ENCODE measurements at regions not wholly inside any gene's neighbourhood (a gene's known extent, or its start where the extent isn't known, plus 50 kb on each side); places are given as distances from the start of the nearest gene placed in this dataset.
"Not testable (repeated sequence)": the region's sequence is repeated elsewhere in the genome, so short reads cannot be mapped to it uniquely, and the experiment has no call there.

DNA sequence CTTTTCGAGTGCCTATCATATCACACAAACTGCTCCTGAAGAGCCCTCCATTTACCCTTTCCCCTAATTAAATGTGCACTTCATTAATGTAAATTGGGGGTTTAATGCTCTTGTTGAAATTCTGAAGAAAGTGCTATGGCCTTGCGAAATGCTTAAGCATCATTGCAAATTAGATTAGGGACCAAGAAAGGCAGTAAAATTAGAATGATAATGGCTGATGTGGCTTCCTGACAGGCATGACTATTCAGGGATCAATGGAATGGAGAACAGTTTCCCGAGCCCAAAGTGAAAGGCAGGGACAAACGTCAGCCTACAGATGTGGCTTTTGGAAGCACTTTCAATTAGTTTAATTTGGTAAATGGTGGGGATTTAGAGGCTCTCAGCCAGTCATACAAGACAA lies 120.1 kb downstream of the NKX6-1 start:
- no peak for DNase-seq

DNA sequence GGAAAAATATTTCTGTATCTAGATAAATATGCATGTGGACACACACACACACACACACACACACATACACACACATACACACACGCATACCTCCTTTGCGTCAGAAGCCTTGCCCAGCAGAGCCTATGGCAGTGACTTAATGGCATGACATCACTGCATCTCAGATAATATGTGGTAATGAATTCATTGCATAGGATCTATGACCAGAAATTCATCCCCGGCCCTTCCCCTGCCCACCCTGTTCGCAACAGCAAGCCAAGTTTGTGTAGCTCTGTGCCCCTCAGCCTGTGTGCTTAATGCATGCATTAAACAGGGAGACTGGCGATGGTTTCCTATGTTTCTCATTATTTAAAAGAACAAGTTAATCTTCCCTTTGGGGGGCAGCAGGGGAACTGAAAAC lies 120.7 kb downstream of the NKX6-1 start:
- no peak for DNase-seq

DNA sequence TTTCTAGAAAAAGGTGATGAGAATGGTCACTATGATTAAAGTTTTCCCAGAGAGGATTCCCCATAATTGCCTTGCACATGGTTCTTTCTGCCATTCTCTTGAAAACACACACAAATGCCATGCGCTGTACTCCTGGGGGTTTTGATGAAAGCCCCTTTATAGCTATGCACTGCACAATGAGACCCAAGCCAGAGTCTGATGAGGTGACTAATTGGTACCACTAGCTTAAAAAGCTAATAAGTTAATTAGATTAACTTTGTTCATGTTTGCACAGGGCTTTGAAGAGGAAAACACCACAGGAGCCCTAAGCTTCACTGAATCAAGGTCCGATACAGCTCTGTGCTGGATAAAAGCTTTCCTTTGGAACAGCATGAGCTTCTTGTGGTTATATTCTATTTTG lies 132.2 kb downstream of the NKX6-1 start:
- no peak for DNase-seq

DNA sequence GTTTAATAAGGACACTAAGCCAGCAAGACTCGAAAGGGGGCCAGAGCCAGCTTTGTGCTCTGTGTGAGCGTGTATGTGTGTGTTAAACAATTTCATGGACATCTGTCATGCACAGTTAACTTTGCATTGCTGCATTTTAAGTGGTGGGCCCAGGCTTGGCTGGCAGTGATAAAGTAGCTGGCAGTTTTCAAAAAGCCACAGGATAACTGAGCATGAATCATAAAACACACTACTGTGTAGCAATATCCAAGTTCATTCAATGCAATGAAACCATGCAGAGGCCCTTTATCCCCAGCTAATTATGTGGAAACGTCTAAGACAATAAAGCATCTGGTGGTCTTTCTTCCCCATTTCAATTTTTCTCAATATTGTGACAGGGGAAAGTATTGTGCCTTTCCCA lies 132.9 kb downstream of the NKX6-1 start:
- no peak for DNase-seq

DNA sequence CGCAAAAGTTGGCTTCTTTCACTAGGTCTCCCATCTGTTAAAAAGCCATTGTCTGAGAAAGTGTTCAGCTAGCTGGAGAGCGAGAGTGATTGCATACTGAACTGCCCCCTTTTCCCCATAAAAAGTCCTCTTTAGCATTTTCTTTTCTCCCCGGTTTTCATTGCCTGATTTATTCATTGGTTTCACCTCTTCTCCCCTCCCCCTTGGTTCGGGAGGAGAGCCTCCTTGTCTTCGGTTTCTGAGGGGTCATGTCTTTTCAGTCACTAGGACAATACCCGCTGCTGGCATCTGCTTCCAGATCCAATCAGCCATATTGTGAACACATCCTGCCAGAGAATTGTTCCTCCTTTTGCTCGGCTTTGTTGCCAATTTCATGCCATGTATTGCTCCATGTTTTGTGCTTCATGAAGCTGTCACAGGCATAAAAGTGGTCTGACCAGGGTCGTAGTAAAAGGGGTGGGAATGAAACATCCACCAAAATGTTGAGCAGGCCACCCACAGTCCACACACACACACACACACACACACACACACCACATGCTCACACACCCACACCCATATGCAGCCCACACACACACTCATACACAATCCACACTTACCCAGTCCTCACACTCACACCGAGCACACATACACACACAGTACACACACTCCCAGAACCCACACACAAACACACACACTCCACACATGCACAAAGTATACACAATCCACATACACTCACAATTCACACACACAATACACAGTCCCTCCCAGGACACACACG lies 136.0 kb downstream of the NKX6-1 start:
- no peak for DNase-seq

DNA sequence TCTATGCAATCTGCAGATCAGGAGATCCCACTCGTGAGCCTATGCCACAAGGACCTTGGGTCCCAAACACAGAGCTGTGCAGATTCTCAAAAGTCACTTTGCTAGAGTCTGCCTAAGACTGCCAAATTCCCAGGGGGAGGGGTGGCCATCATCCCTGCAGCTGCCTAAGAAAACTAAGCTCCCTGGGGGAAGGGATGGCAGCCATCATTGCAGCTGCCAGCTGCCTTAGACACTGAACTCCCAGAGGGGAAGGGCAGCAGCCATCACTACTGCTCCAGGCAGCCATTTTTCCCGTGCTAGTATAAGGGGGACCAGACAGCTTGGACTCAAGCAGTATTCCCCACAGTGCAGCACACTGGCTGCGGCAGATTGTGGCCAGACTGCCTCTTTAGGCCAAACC lies 156.9 kb downstream of the NKX6-1 start:
- no peak for DNase-seq

DNA sequence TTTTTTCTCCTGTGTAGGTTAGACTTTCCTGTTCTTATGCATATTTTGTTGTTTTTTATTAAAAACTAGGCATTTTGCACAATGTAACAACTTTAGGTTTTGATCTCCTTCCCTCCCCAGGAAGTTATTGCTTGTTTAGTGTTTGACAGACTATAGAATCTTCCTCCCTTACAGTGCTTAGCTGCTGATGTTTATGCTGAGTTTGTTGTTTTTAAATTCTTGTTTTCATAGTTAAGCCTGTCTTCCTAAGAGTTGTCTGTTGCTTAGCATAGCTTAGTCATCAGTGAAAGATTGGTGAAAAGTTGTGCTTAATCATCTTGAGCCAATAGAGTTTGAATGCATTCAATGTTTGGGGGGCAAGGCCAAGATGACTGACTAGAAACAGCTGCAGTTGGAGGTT lies 157.5 kb downstream of the NKX6-1 start:
- no peak for DNase-seq

DNA sequence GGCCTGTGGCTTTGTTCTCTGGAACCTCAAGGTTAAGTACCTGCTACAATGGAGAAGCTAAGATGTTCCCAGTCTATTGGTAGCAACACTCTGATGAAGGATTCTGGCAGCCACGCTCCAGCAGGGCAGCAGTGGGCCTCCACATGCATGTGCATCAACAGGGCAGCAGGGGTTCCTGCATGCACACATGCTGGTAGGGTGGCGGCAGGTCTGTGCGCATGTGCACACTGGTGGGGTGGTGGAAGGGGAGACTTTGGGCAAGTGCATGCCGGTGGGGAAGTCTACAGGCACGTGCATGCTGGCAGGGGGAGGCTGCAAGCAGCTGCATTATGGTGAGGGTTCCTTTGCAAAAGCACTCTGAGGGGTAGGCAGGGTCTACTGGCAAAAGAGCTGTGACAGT lies 160.7 kb downstream of the NKX6-1 start:
- no peak for DNase-seq

DNA sequence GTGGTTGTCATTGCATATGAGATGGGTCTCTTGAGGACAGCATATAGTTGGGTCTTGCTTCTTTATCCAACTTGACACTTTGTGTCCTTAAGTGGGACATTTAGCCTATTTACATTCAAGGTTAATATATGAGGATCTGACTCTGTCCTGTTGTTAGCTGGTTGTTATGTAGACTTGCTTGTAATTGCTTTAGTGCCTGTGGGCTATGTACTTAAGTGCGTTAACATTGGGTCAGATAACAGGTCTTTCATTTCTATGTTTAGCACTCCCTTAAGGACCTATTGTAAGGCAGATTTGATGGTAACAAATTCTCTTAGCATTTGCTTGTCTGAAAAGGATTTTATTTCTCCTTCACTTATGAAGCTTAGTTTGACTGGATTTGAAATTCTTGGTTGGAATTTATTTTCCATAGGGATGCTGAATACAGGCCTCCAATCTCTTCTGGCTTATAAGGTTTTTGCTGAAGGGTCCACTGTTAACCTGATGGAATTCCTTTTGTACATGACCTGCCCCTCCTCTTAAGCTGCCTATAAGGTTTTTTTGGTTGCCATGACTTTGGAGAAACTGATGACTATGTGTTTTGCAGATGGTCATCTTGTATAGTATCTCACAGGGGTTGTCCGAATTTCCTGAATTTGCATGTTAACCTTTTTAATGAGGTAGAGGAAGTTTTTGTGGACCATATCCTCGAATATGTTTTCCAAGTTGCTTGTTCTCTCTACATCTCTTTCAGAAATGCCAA lies 162.0 kb downstream of the NKX6-1 start:
- DNase-seq = peak; percentile 30

DNA sequence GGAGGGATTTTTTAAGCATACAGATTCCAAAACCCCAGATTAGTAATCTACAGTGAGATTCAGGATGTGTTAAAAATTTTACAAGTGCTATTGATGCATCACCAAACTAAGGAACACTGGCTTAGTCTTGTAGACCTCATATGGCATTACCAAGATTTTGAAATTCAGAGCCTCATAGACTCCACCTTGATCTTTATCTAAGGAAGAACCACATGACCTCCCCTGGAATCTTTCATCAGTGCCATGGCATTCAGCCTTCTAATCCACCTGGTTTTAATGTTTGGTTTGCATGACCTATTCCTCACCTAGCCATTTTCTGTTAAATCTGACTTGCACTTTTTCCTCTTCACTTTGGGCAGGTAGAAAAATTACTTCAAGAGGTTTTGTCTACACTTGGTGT lies 171.6 kb downstream of the NKX6-1 start:
- DNase-seq = no peak

DNA sequence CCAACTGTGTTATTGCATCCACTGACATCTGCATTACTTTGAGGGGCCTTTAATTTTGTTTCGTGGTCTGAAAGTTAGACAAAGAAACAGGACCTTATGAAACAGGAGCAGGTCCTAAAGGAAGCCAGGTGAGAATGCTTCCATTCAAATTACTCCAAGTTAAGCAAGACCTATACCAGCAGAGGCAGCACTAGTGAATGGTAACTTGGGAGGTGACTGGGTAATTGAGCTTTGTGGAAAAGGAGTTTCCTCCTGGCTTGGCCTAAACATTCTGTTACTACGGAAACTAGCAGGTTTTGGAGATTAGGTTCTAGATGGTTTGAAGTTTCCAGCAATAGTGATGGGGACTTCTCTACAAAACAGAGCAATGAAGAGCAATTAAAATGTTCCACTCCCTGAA lies 173.5 kb downstream of the NKX6-1 start:
- DNase-seq = no peak

DNA sequence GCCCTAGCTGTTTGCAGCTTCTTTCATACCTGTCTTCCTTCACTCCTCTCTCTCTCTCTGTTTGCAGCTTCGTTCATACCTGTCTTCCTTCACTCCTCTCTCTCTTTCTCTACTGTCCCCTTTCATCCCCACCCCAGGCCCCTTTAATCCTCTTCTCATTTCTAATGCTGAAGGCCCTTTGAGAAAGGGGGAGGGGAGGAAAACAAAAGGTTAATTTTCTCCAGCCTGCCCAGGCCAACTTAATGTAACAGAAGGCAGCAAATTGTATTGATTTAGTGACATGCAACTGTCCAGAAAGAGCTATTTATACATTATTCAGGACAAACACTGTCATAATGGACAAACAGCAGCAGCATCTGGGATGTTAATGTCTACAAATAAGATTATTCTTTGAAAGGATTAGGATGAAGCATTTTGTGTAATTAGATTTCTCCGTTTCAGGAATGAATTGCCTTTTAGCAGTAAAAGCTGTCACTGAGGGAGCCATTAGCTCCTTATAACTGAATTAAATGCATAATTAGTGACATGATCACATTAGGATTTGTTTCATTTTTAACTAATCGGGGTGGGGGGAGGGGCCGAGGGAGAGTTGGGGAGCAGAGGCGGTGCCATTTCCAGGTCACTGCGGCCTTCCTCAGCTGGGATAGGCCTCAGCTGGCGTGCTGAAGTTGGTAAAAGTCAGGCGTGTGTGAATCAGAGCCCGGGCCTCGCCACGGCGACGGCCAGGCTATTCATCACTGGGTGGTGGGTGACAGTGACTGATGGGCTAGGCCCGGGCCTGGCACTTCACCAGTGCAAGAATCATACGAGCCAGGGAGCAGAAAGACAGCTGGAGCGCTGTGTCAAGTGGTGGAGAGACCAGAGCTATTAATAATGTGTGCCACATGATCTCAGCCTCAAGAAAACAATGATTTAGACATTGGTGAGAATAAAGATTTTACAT lies 174.5 kb downstream of the NKX6-1 start:
- peak; percentile 6 for DNase-seq

DNA sequence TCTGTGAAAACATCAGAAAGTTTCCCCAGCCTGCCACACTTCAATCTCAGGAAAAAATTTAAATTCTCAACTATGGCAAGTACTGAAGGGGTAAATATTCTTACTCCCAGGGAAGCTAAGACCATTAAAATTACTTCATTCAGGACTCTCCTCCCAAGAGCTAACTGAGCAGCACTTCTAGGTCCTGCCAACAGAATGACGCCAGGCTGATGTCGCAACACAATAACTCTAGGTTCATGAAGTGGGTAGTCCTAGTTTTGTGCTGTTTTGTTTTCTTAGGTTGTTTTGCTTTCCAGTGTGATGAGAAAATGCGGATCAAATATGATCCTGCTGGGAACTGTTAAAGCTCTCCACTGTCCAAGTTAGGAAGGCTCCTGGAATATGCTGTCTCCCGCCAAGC lies 180.0 kb downstream of the NKX6-1 start:
- DNase-seq = no peak

DNA sequence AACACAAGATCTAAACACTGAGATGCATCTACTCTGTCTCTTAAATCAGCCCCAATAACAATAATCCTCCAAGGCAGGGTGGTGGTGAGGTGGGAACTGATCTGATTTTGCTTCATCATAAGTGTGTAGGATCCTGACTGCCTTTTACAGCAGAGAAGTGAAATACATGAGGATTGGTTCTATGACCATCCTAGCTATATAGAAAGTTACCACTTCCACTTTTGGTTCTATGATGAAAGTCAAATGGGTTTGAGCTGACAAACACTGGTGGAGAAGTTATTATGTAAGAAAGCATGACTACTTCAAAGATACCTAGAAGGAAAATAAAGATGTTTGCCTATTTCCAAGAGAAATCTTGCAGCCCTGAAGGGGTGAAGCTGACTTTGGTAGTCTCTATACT lies 181.6 kb downstream of the NKX6-1 start:
- DNase-seq = no peak

DNA sequence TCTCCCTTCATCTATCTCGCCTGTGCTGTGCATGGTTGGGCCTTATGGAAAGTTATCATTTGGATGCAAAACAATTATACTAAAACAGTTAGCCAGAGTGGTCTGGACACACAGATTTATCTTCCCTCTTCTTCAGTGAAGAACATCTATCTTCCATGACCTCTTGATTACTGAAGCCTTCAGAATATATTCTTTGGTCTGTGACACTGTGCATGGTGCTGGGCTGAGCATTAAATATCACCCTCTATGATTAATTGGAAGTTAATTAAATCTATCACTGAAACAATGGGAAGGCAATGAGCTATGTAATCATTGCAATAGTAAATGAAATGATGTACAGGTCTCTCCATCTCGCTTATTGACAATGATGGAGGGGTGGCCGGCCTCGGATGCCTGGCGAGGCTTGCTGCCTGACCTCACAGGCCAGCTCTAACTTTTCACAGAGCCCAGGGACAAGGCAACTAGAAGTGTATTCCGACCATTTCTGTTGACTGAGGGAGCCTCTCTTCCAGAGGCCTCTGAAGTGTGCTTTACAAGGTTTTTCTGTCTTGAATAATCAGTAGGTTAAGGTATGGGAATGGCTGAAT lies 186.6 kb downstream of the NKX6-1 start:
- DNase-seq = no peak

DNA sequence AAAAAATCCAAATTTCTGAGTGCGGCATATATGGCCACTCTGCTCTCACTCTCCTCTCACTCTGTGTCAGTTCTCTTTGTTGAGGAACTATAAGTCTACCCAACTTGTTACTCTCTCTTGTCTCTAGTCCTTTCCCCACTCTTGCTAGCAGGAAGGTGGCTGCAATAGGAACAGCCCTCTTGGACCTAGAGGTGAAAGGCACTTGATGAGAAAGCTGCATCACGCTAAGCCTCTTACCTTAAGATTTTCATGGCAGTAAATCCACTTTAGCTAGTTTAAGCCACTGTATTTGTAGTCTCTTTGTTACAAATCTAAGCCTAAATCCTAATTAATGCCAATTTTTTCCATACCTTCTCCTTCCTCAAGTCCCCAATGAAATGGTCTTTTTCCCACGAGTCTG lies 189.9 kb downstream of the NKX6-1 start:
- no peak for DNase-seq

DNA sequence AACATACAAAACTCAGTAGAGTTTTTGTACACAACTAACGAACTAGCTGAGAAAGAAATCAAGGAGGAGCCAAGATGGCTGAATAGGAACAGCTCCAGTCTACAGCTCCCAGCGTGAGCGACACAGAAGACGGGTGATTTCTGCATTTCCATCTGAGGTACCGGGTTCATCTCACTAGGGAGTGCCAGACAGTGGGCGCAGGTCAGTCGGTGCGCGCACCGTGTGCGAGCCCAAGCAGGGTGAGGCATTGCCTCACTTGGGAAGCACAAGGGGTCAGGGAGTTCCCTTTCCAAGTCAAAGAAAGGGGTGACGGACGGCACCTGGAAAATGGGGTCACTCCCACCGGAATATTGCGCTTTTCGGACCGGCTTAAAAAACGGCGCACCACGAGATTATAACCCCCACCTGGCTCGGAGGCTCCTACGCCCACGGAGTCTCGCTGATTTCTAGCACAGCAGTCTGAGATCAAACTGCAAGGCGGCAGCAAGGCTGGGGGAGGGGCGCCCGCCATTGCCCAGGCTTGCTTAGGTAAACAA lies 200.3 kb downstream of the NKX6-1 start:
- not testable (repeated sequence) for DNase-seq

DNA sequence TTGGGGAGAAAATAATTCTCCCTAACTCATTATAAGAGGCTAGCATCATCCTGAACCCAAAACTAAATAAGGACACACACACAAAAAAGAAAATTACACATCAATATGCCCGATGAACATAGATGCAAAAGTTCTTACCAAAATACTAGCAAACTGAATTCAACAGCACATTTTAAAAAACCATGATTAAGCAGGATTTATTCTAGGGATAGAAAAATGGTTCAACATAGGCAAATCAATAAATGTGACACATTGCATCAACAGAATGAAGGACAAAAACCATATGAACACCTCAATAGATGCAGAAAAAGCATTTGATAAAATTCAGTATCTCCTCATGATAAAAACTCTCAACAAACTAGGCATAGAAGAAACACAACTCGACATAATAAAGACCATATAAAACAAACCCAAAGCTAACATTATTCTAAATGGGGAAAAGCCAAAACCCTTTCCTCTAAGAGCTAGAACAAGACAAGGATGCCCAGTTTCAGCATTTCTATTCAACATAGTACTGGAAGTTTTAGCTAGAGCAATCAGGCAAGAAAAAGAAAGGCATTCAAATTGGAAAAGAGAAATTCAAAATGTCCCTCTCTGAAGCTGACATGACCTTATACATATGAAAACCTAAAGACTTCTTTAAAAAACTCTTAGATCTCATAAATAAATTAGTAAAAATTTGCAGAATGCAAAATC lies 200.9 kb downstream of the NKX6-1 start:
- no peak for DNase-seq

DNA sequence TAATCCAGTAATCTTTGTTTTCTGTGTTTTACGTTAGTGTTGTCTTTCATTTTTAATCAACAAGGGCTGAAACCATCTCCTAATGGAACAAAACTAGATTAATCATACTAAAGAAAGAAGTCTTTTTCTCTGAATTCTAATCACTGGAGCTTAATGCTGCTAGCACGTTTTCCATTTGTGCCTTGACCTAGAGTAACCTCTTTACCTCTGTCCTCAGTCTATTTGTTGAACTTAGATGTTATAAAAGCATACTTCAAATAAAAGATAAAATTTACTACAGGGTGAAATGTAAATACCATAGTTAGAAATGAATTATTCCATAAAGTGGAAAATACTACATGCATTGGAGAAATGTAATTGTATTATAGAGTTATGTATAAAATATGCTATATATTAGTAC lies 207.1 kb downstream of the NKX6-1 start:
- DNase-seq = no peak

DNA sequence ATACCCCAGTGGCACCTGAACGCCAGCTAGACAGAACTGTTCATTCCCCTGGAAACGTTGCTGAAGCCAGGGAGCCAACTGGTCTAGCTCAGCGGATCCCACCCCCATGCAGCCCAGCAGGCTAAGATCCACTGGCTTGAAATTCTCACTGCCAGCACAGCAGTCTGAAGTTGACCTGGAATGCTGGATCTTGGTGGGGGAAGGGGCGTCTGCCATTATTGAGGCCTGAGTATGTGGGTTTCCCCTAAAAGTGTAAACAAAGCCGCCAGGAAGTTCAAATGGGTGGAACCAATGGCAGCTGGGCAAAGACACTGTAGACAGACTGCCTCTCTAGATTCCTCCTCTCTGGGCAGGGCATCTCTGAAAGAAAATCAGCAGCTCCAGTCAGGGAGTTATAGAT lies 213.0 kb downstream of the NKX6-1 start:
- no peak for DNase-seq

DNA sequence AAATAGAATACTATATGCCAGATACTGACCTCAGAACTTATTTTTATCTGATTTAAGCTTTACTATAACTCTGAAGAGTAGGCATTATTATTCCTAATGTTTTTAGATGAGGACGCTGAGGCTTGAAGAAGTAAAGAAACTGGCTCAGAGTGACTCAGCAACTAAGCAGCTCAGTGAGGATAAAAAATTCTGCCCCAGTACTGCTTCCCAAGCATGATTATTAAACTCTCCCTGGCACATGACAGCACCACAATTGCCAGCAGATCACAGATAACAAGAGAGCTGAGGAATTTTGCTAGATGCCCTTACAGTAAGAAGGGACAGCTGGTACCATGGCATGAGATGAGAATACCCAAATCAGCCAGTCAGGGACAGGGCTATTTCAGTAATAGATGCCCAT lies 219.4 kb downstream of the NKX6-1 start:
- no peak for DNase-seq

DNA sequence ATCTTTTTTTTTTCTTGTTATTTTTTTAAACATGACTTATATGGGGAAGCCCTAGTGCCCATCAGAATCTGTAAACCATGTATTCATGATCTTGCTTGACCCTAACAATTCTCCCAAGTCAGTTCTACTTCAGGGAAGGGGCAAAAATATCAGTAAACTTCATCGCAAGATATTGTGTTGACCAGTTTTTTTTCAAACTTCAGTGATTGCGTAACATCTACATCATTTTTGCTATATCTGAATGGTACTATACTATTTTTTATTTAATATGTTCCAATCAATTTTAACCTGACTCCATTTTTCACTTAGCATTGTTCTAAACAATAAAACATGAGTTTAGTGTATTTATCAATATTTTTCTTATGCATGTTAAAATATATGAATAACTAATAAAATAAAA lies 221.2 kb downstream of the NKX6-1 start:
- no peak for DNase-seq
